RPMI7951 (cell line): ENCODE measurements at regions not wholly inside any gene's neighbourhood (a gene's known extent, or its start where the extent isn't known, plus 50 kb on each side); places are given as distances from the start of the nearest gene placed in this dataset.
"Not testable (repeated sequence)": the region's sequence is repeated elsewhere in the genome, so short reads cannot be mapped to it uniquely, and the experiment has no call there.

Source experiments
- DNase-seq: peaks from one replicate; pipeline ENCODE4 v3.0.0-alpha.2; 2012; ENCODE audit warnings: low read depth

DNA sequence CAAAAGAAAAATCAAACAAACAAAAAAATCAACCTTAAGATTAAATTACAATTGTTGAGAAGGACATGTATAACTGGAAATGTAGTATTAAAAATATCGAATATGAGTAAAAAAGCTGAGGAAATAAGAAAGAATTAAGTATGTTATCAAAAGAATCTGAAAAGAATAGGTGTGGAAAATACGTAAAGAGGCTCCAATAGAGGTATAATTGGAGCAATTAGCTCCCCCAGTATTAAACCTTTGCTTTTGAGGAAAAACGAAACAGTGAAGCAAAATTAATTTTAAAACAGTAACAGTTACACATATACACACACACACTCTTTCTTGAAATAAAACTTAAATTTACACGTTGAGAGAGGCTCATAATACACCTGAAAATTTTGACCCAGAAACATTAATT is 578.7 kb upstream of the ADAMTS16 start:
- no peak for DNase-seq

DNA sequence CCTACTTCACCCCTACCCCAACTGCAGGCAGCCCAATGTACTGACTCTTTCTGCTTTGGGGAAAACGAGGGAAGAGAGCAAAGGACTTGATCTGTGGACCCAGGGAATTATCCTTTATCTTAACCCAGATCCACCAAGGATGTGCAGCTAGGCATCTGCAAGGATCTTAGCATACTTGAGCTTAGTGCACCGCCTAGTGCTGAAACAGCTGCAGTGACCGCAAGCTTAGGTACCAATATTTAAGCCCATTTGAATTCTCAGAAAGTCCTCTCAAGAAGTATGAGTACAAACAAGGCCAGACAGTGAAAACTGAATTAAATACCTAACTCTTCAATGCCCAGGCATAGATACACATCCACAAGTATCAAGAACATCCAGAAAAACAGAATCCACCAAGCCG is 576.7 kb upstream of the ADAMTS16 start:
- peak; percentile 55 for DNase-seq

DNA sequence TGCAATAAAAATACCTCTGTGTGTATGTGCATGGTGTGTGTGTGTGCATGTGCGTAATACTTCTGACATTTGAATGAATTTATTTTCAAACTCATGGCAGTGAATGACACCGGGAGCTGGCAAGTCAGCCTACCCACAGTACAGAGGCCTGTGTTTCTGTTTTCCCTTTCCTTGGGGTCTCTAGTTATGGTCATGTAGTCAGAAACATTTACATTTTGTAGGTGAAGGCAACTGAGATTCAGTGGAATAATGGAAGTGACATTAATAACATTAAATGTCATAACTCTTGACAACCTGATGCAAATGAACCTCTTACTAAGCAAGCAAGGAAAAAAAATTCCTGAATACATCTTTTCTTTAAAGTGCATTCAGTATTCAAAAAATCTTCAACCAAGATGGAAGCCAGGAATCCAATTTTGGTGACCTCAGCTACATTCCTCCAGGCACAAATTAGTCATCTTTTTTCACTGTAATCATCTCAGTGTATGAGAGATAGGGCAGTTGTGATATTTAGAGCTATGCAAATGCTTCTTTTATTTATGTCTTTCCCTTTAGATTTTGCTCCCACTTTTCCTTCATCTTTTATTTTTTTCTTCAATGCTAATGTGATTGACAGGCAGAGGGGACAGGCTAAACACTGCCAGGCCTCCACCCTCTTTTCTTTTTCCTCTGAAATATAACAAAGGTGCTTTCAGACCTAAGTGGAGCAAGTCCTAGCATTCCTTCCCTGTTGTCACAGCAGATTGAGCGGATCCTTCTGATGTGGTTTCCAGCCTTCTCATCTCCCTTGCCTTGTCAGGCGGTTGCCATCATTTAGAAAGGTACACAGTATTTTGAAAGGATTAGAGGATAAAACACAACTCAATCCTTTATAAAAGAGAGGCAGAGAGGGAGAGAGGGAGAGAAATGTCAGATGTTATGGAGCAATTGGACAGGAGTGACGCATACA is 569.8 kb upstream of the ADAMTS16 start:
- peak; percentile 69 for DNase-seq

DNA sequence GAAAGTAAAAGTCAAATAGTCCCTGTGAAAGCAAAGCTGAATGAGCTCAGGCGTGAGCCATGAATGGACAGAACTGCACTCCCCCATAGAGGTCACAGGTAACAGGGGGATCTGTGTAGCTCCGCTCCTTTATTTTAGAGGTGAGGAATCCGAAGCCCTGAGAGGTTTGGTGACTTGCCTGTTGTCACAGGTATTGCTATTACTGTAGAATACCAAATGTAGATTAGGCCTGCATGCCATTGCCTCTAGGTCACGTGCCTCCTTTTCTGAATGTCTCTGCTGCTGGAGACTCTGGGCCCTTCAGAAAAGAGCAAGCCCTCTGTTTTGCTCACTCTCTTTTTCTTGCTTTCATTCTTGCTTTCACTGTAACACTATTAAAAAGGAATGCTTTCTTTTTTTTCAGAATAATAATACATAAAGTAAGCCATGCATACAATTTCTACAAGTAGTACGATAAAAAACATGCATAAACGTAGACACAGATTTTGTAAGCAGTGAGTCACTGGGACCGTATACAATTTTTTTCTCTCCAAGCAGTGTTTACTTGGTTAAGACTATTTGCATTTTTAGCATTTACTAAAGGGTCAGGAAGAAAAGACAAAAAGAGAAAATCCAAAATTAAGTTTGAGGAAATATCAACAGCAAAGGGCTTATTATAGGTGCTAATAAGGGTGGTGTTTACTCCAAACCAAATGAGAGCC is 568.7 kb upstream of the ADAMTS16 start:
- DNase-seq: no peak

DNA sequence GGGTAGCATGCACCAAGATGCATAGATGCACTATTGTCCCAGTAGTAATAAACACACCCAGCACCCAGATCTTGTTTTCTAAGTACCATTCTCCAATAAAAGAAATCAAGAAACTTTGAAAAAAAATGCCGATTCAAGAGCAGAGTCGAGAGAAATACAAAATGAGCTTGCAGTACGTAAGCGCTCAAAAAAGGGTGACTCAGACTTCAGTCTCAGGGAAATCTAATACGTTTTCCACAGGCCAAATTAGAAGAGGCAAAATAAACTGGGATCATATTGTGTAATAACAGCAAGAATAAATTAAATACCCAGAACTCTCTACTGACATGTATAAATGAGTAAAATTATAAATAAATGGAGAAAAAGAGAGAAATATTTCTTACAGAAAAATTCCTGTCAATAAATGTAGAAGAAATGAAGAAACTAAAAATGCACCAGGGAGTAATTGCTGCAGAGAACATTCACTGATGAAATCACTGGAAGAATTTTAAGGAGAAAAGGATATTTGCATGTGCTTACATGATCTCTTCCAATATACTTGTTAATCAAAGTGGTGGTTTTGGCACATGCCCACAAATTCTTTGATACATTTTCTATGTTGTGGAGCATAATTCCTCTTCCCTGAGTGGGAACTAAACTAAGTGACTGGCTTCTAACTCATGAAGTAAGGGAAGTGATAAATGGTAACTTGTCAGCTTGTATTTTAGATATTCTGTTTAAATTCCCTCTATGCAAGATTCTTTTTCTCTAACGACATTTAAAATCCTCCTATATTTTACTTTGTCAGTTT is 567.6 kb upstream of the ADAMTS16 start:
- DNase-seq: peak; percentile 40

DNA sequence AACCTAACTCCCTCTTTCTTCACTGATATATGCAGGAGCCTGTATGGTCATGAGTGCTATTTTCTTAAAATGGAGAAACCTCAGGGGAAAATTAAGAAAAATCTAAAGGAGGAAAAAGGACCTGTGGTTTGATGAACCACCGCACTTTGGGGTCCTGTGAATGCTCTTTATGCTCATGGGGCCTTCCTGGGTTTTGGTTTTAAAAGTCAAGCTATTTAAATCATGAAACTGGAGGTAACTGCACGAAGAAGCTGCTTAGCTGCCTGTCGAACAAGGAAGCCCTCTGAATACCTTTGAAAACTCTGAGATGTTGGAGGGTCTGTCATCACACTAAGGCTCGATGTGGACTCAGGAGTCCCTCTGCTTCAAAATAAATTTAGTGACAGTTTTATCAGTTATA is 564.5 kb upstream of the ADAMTS16 start:
- DNase-seq: no peak

DNA sequence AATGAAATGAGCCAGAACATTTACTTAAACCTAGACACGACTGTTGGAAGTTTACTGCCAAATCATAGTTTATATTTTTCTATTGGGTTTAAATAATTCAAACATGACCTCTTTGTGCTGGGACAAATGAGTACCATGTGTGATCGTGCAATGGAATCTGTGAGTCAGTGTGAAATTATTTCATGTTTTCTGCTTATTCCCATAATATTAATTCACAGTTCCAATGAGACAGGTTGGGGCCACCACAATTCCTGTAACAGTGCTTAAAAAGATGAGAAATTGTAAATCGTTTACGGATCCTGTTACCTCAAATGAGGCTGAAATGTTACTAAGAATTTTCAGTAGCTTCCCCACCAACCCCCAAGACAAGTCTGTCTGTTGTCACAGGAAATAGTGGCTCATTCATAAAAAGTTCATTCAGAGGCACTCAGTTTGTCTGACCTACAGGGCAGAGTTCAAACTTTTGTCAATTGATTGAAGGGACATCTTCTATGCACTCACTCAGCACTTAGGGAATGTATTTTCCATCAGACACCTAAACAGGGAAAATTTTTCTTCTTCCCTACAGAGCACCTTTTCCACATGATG is 563.9 kb upstream of the ADAMTS16 start:
- DNase-seq: peak; percentile 50

DNA sequence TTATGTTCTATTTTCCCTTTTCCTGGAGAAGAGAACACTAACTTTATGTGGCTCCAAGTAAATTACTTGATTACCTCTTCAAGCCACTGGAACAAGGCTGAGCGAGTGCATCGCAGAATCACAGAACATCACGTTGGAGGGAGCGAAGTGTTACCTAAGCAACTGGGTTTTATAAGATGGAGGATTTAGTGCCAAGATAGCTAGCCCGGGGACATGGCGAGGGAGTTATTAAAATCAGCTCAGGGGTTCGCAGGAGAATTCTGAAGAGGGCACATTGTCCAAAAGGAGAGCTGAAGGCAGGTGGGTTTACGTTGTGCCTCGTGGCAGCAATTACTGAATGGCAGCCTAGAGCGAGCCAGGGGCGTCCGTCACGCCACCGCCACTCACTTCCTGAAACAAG is 563.2 kb upstream of the ADAMTS16 start:
- no peak for DNase-seq

DNA sequence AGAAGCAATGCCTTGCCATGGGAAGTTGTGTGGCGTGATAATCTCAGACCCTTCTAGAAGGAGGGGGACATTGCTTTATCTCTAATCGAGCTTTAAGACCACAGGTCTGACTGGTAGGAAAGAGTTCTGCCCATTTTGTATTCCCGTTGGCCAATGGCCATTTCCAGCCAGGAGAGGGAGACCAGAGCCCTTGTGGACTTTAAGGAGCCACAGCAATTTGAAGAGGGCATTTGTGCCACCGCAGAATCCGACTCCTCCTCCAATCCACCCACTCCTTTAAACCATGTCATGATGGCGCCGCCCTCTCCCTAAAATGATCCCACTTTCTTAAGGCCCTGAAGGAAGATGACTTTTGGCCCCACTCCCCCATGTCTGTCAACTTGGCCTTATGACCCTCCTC is 560.5 kb upstream of the ADAMTS16 start:
- DNase-seq: peak; percentile 48

DNA sequence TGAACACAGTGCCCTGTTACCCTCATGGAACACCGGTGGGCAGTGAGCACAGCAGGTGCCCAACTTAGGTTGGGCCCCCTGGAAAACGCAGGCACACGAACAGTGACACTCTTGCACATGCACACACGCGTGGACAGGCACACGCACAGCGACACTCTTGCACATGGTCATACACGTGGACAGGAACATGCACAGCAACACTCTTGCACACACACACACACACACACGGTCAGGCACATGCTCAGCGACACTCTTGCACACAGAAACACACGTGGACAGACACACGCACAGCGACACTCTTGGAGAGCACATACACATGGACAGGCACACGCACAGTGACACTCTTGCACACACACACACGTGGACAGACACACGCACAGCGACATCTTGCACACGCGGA is 559.4 kb upstream of the ADAMTS16 start:
- DNase-seq: no peak

DNA sequence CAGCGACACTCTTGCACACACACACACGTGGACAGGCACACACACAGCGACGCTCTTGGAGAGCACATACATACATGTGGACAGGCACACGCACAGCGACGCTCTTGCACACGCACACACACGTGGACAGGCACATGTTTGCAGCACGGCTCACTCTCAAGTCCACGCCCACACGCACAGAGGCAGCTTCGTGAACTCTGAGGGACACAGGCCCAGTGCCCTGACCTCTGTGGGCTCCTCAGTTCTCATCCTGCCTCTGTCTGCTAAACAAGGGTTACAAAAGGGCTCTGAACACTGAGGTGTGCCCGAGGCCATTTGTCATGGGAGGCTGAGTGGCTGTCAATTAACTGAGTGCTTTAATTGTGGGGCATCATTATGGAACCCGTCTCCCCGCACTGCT is 558.8 kb upstream of the ADAMTS16 start:
- DNase-seq: no peak

DNA sequence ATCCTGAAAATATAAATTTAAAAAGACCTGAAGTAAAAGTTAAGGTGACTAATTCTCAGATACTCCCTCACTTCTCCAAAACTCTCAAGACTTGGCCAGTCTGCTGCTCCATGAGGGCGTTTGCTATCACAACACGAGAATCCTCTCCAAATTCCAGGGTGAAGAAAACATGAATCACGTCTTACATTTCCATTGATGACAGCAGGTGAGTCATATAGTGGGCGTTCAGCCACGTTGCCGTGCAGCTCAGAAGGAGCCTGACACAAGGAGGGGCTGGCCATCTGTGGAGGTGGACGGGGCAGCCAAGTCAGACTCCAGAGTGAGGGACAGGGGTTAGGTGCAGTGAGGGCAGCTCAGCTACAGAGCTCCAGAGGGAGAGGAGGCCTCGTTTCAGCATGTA is 555.1 kb upstream of the ADAMTS16 start:
- peak; percentile 84 for DNase-seq

DNA sequence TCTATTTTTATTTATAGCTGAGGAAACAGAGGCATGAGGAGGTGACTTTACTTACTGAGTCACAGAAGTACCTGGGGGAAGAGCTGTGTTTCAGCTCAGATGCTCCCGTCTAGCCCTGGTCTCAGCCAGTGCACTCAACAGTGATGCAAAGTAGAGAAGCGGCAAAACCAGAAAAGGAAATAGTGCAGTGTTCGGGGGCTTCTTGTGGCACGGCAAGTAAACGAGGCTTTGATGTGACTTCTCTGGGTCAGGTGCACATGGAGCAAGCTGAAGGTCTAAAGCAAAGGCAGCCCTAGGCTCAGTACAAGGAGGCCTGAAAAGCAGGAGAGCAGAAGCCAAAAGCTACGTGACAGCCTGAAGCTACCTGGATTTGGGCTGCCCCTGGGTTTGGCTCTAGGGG is 526.7 kb upstream of the ADAMTS16 start:
- DNase-seq: no peak

DNA sequence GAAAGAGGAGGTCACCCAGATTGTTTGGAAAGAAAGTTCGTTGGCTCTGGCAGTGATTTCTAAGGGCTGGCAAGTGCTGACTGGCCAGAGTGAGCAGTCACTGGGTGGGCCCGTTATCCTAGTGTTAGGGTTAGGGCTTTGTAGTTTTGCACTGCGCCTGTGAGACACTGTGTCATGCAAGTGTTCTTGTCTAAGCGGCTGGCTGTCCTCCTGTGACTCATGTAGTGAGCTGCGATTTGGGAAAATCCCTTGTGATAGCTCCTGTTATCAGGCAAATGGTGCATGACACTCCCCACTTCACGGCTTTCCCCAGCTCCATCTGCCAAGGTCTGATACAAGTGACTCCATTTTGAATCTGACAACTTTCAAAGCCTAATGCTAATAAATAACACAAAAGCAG is 526.0 kb upstream of the ADAMTS16 start:
- DNase-seq: peak; percentile 76

DNA sequence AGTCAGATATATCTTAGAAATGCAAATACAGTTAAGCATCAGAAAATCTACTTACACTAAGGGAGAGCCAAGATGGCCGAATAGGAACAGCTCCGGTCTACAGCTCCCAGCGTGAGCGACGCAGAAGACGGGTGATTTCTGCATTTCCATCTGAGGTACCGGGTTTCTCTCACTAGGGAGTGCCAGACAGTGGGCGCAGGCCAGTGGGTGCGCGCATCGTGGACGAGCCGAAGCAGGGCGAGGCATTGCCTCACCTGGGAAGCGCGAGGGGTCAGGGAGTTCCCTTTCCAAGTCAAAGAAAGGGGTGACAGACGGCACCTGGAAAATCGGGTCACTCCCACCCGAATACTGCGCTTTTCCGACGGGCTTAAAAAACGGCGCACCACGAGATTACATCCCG is 524.8 kb upstream of the ADAMTS16 start:
- not testable (repeated sequence) for DNase-seq

DNA sequence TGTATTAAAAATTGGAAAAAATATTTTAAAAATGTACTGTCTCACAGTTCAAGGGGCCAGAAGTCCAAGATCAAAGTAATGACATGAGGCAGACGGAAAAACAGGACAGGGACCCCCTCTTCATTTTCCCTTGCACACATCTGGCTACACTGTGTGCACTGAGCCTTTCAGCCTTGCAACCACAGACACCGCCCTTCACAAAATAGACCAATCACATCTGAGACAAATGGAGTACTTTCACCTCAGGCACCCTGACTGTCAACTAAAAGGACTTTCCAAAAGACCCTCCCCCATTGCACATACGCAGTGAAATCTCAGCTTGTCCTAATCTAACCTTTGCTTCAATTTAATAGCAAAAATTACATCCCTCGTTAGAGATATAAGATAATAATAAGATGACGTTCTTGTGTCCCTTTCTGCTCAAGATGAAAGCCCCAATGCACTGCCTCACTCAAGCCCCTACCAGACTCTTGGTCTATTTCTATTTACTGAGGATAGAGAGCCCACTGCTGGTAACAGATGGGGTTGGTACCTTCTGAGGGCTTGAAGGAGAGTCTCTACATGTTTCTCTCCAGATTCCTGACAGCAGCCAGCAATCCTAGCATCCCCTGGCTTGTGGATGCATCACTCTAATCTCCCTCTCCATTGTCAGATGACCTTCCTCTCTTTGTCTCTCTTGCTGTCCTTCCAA is 514.8 kb upstream of the ADAMTS16 start:
- DNase-seq: no peak

DNA sequence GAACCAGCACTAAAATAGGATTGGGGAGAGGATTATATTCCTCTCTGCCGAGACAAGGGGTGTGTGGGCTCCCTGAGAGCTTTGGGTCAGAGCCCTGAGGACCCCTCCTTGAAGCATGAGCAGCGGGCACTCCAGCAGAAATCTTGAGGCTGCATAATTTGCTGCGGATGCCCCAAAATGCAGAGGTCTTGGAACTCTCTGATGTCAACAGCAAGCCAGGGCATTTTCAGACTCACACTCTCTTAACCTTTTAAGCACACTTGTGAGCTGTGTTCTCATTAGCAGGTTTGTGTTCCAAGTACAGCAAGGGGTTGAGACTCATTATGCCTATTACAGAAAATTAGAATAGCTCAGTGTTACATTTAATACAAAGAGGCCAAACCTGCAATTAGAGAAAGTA is 513.0 kb upstream of the ADAMTS16 start:
- DNase-seq: no peak

DNA sequence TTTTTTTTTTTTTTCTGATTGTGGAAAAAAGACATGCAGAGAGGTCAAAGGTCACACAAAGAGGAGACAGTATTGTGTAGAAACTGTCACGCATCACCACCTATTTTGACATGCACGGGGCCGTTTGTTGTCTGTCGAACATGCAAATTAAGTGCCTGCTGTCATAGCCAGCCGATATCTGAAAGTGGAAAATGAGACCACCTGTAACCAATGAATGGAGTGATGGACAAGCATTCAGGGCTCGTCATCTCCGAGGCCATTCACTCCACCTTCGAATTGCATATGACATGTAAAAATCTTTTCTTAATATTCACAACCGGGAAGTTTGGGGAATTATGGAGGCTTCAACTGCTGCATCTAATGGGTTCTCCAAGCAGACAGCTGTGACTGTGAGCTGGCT is 512.2 kb upstream of the ADAMTS16 start:
- DNase-seq: no peak

DNA sequence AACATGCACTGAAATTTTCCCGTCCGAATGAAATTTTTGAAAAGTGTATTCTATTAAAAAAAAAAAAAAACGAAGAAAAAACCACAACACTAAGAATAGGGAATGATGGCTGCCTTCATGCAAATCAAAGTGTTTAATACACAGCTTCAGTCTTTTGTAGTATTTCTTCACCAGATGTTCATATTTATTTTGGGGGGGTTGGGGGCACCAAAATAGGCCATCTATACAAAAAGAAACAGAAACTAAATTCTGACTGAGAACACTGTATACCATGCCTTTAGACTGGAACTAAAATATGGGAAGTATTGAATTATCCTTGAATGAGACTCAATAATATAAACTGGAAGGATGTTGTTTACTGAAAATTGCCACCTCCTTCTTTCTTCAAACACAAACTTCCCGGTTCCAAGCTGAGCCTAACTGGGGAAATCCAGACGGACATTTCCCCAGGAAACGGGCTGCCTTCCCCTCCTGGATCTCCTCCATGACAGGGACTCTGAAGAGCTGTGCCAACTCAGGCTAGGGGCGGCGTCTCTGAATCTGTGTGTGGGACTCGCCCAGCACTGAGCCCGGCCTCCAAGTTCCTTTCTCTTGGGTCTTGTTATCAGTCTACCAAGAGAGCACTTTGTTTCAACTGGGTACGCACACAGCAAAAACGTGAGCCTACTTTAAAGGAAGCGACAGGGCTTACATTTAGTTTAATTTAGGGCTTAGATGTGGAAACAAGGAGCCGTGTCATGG is 511.3 kb upstream of the ADAMTS16 start:
- DNase-seq: peak; percentile 15

DNA sequence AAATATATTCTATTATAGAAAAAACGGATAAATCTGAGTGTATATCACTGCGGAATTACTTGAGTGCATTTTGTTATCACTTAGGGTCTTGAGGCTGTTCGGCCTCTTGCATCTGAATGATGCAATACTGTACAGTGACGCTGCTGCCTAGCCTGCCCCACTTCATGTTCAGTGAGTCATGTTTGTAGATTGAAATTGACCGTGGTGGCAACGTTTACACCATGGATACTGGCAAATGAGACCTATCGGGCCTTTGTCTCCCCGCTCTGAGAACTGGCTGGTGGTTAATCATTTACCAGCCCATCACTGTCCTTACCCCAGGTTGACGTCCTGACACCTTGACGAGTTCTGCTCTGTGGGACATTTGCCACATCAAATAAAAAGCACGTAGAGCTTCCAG is 510.1 kb upstream of the ADAMTS16 start:
- DNase-seq: peak; percentile 41

DNA sequence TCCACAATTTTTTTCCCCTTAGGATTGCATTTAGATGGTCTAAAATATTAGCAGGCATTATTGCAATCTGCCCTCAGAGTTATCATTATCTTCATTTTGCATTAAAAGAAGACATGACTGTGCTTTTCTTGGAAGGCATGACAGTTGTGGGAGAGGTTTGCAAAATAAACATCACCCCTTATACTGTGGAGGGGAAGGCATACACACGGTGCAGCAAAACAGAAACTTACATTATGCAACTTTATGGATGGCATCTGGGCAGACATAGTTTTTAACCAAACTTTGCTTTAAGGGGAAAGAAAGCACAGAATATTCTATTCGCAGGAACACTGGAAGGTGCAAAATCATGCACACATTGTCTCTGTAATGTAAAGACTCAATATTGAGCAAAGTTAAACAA is 505.8 kb upstream of the ADAMTS16 start:
- DNase-seq: no peak
